NCI-H1694 treated with DMSO at 0.1 percent for 48 hours (cell line): ENCODE measurements at regions not wholly inside any gene's neighbourhood (a gene's known extent, or its start where the extent isn't known, plus 50 kb on each side); places are given as distances from the start of the nearest gene placed in this dataset.

Experiments
- DNase-seq: peaks from one replicate; lab custom pipeline; 2025; lab: John Stamatoyannopoulos, UW

- DNase-seq: no peak
These were observed 1119.1 kb upstream of the PHF14 start for GRCh38 chr7:9854605-9855004.

- no peak for DNase-seq
These were observed 1117.0 kb upstream of the PHF14 start for GRCh38 chr7:9856668-9857067.

DNA sequence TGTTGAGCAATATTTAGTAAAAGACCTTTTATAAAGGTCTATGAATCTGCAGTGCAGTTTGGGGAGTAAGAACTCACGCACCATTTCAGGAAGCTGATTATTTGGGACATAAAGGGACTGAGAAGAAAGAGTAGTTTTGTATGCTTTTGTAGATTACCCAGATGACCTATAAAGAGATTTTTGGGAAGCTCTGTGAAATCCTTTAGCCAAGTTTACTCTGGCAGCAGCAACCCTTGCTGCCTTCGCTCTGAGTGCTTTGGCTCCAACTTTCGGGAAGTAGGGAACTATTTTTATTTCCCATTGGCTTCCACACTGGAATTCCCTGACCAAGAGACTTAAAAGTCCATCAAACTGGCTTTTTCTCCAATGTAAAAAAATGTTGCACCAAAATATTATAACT, 1110.1 kb upstream of the PHF14 start:
- DNase-seq: no peak

DNA sequence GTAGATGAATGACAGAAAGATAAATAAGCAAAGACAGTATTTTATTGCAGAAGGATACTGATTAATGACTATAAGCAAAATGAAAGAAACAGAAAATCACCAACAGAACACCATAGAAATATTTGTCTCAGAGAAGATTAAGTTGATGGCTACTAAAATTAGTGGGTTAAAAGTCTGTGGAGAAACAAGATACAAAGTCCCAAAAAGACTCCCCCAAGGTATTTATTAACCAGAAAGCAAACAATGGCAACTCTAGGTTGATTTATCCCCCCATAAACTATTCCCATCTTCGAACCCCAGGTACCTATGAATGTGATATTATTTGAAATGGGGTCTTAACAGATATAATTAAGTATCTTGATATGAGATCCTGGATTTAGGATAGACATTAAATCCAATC, 1104.5 kb upstream of the PHF14 start:
- DNase-seq: no peak

GRCh38 chr7:9869566-9869965, 1104.1 kb upstream of the PHF14 start:
- no peak for DNase-seq

- DNase-seq: no peak
These were observed 1103.0 kb upstream of the PHF14 start for GRCh38 chr7:9870674-9871073.

DNA sequence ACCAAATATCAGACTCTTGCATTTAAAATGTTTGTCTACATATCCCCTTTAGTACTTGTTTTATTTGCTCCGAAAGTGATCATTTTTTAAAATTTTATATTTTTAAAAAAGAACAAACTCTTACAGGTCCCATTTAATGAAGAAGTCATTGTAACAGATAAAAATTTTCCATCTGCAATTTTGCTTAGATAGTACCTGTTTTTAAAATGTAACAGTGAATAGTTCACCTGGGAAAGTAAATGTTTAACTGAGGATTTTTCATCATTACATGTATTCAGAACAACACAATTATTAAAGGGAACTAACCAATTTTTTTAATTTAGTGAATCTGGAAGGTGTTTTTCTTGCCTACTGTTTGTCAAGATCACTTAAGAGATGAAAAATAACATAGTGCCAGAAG, 1099.5 kb upstream of the PHF14 start:
- no peak for DNase-seq

DNA sequence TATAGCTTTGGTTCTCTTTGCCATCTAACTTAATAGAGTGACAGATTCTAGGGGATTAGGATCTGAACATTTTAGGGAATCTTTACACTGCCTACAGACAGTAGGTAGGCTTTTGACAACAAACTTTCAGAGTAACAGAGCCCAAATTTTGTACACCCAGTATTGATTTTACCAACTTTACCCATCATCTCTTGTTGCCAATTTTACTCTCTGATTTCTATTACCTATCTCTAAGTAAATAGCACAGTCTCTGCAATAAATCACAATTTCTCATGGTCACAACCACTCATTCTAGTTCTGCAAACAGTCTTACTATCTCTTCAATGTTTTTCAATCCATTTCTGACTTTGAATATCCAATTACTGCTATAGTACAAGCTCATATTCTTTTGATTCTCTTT, 1097.6 kb upstream of the PHF14 start:
- DNase-seq: no peak

GRCh38 chr7:9889554-9889953, 1084.1 kb upstream of the PHF14 start:
- DNase-seq: no peak

- DNase-seq: no peak
These were observed 1083.6 kb upstream of the PHF14 start for GRCh38 chr7:9890092-9890491.

DNA sequence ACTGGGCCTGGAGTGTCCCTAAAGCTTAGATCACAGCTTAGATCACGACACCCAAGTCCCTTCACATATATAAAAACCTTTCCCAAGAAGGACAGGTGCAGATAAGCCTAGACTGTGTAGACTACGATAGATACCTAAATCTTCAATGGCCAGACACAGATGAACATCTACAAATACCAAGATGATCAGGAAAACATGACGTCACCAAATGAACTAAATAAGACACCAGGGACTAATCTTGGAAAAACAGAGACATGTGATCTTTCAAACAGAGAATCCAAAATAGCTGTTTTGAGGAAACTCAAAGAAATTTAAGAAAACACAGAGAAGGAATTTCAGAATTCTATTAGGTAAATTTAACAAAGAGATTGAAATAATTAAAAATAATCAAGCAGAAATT, 1082.6 kb upstream of the PHF14 start:
- DNase-seq: no peak

GRCh38 chr7:9900339-9900738, 1073.3 kb upstream of the PHF14 start:
- no peak for DNase-seq

- DNase-seq: no peak
These were observed 1052.3 kb upstream of the PHF14 start for GRCh38 chr7:9921326-9921725.

- DNase-seq: no peak
These were observed 1035.6 kb upstream of the PHF14 start for GRCh38 chr7:9937944-9938631.

DNA sequence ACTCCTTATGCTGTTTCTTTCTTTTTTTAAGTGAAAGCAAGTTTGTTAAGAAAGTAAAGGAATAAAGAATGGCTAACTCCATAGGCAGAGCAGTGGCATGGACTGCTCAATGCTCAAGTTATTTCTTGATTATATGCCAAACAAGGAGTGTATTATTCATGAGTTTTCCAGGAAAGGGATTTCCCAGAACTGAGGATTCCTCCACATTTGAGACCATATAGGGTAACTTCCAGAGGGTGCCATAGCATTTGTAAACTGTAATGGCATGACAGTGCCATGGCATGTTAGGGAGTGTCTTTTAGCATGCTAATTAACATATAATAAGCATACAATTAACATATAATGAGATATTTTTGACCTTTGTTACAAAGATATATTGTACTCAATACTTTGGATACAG, 1034.5 kb upstream of the PHF14 start:
- DNase-seq: no peak

DNA sequence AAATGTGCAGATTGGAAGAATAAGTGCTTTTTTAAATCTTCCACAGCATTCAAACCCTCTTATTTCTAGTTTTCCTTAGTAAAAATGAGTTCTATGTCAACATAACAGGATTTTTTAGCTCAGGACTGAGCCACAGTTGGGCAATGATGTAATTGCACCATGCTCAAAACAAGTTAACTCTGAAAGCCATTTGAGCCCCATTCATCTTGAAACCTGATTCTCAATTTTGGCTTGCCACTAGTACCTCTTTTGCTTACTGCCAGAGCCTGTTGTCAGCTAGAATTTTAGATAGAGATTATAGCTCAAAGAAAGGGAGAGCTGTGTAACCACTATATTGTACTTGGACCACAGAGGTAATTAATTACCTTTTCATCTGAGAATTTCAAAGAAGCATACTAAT, 1028.5 kb upstream of the PHF14 start:
- no peak for DNase-seq

DNA sequence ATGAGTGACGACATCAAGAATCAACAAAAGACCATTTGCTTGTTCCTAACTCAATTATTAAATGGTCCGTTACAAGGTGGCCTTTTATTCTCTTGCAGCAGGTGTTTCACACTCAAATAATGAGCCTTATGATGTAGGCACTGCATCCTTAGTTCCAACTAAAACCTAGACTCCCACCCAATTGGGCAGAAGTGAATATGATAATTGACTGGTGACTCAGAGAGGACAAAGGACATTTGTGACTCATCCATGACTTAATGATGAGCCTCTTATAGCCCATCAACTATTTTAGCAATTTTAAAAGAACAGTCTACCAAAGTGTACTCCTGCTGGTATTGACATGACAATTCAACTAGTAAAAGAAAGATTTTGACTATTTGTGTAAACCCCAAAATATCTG, 1027.8 kb upstream of the PHF14 start:
- no peak for DNase-seq

- no peak for DNase-seq
These were observed 1018.5 kb upstream of the PHF14 start for GRCh38 chr7:9955138-9955537.

GRCh38 chr7:9958486-9958885, 1015.2 kb upstream of the PHF14 start:
- no peak for DNase-seq

DNA sequence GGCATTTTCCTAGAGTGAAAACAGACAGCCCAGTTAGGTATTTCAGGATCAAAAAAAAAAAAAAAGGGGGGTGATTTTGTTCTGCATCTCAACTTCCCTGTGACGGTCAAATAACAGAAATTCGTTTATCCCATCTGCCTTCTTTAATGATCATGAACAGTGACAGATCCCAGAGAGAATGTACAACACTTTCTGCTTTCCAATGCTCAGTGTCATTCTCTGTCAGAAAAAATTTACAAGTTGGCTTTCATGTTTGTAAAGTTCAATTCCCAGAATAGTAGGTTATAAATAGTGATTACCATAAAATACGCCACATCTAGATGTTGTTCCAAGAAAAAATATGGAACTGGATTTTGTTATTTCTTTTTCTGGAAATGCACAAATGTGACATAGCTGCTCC, 1013.2 kb upstream of the PHF14 start:
- no peak for DNase-seq

- no peak for DNase-seq
These were observed 1012.3 kb upstream of the PHF14 start for GRCh38 chr7:9961161-9961922.

- DNase-seq: no peak
These were observed 1010.9 kb upstream of the PHF14 start for GRCh38 chr7:9962742-9963141.

- DNase-seq: no peak
These were observed 995.3 kb upstream of the PHF14 start for GRCh38 chr7:9978106-9979064.
